Trophoblast cell (in vitro differentiated cells and primary cell): ENCODE measurements at regions not wholly inside any gene's neighbourhood (a gene's known extent, or its start where the extent isn't known, plus 50 kb on each side); places are given as distances from the start of the nearest gene placed in this dataset.
"Not testable (repeated sequence)": the region's sequence is repeated elsewhere in the genome, so short reads cannot be mapped to it uniquely, and the experiment has no call there.

Source experiments
- DNase-seq, 2 donors: peaks; one replicate each; pipeline ENCODE4 v3.0.0-alpha.2; 2016
- H2AFZ ChIP-seq: 2 replicates; pipeline ENCODE4 v1.6.1; 2013; ENCODE audit warnings: low read length, moderate library complexity, mild to moderate bottlenecking; ENCODE audit not compliant: insufficient read depth, poor library complexity
- H2AK5ac ChIP-seq: 2 replicates; pipeline ENCODE4 v1.6.1; 2013; ENCODE audit warnings: mild to moderate bottlenecking, low read length
- H2BK120ac ChIP-seq: 2 replicates; pipeline ENCODE4 v1.6.1; 2013; ENCODE audit warnings: low read length, mild to moderate bottlenecking, moderate library complexity; ENCODE audit not compliant: insufficient read depth, poor library complexity
- H2BK12ac ChIP-seq: 2 replicates; pipeline ENCODE4 v1.6.1; 2013; ENCODE audit warnings: mild to moderate bottlenecking, low read length, moderate library complexity
- H2BK5ac ChIP-seq: 2 replicates; pipeline ENCODE4 v1.6.1; 2013; ENCODE audit warnings: low read length, low read depth, moderate library complexity, mild to moderate bottlenecking; ENCODE audit not compliant: poor library complexity
- H3K14ac ChIP-seq: 2 replicates; pipeline ENCODE4 v1.6.1; 2013; ENCODE audit warnings: mild to moderate bottlenecking, low read length
- H3K18ac ChIP-seq: 2 replicates; pipeline ENCODE4 v1.6.1; 2013; ENCODE audit warnings: mild to moderate bottlenecking, low read length
- H3K23ac ChIP-seq: 2 replicates; pipeline ENCODE4 v1.6.1; 2013; ENCODE audit warnings: low read length
- H3K27ac ChIP-seq: 2 replicates; pipeline ENCODE4 v1.5.1; 2013; ENCODE audit warnings: low read depth, mild to moderate bottlenecking, inconsistent platforms, low read length, moderate library complexity
- H3K27me3 ChIP-seq: 2 replicates; pipeline ENCODE4 v1.6.1; 2013; ENCODE audit warnings: inconsistent platforms, mild to moderate bottlenecking, low read length, moderate library complexity; ENCODE audit not compliant: insufficient read depth
- H3K36me3 ChIP-seq, 2 experiments: 1 replicate in 1 of 2; 2 replicates in 1 of 2; pipeline ENCODE4 v1.6.1; 2013; ENCODE audit warnings: low read length in 2 of 2, mild to moderate bottlenecking in 2 of 2, moderate library complexity in 1 of 2; ENCODE audit not compliant: insufficient read depth in 2 of 2, control insufficient read depth in 1 of 2
- H3K4ac ChIP-seq: 2 replicates; pipeline ENCODE4 v1.6.1; 2013; ENCODE audit warnings: low read depth, mild to moderate bottlenecking, low read length, moderate library complexity
- H3K4me1 ChIP-seq, 2 experiments: 1 replicate in 1 of 2; 2 replicates in 1 of 2; pipeline ENCODE4 v1.6.1; 2013; ENCODE audit warnings: low read length in 2 of 2, mild to moderate bottlenecking in 2 of 2, moderate library complexity in 1 of 2; ENCODE audit not compliant: insufficient read depth in 2 of 2, control insufficient read depth in 1 of 2
- H3K4me2 ChIP-seq: 2 replicates; pipeline ENCODE4 v1.6.1; 2013; ENCODE audit warnings: inconsistent platforms, mild to moderate bottlenecking, low read length, moderate library complexity
- H3K4me3 ChIP-seq: 2 replicates; pipeline ENCODE4 v1.5.1; 2013; ENCODE audit warnings: mild to moderate bottlenecking, low read depth, low read length, inconsistent platforms
- H3K79me1 ChIP-seq: one replicate; pipeline ENCODE4 v1.6.1; 2013; ENCODE audit warnings: low read length
- H3K79me2 ChIP-seq: 2 replicates; pipeline ENCODE4 v1.6.1; 2013; ENCODE audit warnings: low read length, mild to moderate bottlenecking; ENCODE audit not compliant: control insufficient read depth, insufficient read depth, poor library complexity
- H3K9ac ChIP-seq: 2 replicates; pipeline ENCODE4 v1.6.1; 2013; ENCODE audit warnings: mild to moderate bottlenecking, low read length
- H3K9me3 ChIP-seq: 2 replicates; pipeline ENCODE4 v1.6.1; 2013; ENCODE audit warnings: low read depth, mild to moderate bottlenecking, control low read depth, inconsistent platforms, low read length; ENCODE audit not compliant: insufficient read depth
- H4K12ac ChIP-seq: 2 replicates; pipeline ENCODE4 v1.6.1; 2013; ENCODE audit warnings: low read depth, mild to moderate bottlenecking, low read length, moderate library complexity
- H4K8ac ChIP-seq: 2 replicates; pipeline ENCODE4 v1.6.1; 2013; ENCODE audit warnings: low read depth, mild to moderate bottlenecking, low read length, moderate library complexity
- H4K91ac ChIP-seq: one replicate; pipeline ENCODE4 v1.6.1; 2013; ENCODE audit warnings: low read depth, mild to moderate bottlenecking, low read length, moderate library complexity
- WGBS: extraction: QIAGEN DNeasy Blood & Tissue Kit; methylation state at CpG from one replicate; pipeline ENCODE4 v1.1.7; 2013; ENCODE audit warnings: missing lambda C conversion rate; ENCODE audit not compliant: insufficient read length, insufficient coverage; ENCODE audit errors: extremely low coverage; 5-methylcytosine and 5-hydroxymethylcytosine counted together

DNA sequence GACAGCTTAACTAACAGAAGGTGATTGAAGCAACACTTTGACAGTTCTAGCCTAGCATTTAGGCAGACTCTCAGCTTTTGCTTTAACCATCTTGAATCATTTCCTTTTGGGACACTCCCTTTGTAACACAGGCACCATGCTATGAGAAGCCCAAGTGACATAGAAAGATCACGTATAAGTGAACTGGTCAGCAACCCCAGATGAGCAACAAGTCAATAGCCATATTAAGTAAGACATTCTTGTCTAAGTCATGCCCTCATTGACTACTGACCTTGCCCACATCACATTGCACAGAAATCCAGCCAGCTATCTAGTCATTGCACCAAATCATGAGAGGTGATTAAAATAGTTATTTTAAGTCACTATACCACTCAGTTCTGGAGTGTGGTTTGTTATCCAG is 476.8 kb downstream of the TRHDE start:
- H2BK12ac ChIP-seq, result no peak overlapping the region
- H3K9me3 ChIP-seq, result no peaks in the 10 kb centered on the region
- H2BK120ac ChIP-seq, result no peak overlapping the region
- H3K27ac ChIP-seq, result no peak overlapping the region
- no peak overlapping the region for H3K4ac ChIP-seq
- no peaks in the 10 kb centered on the region for H3K36me3 ChIP-seq
- H2BK5ac ChIP-seq, result peak overlapping the region; percentile 13
- H3K79me1 ChIP-seq, result no peaks in the 10 kb centered on the region
- no peaks in the 10 kb centered on the region for H3K4me1 ChIP-seq
- H3K9ac ChIP-seq, result no peak overlapping the region
- no CpG with 5 or more reads among the region's 1 CpG for WGBS
- no peak for DNase-seq
- H3K4me3 ChIP-seq, result no peak overlapping the region
- no peaks in the 10 kb centered on the region for H3K27me3 ChIP-seq
- H3K18ac ChIP-seq, result no peak overlapping the region
- no peaks in the 10 kb centered on the region for H3K79me2 ChIP-seq
- no peak overlapping the region for H2AK5ac ChIP-seq
- H3K23ac ChIP-seq, result no peak overlapping the region
- no peak overlapping the region for H4K12ac ChIP-seq
- H3K4me2 ChIP-seq, result no peak overlapping the region
- H4K91ac ChIP-seq, result no peak overlapping the region
- H2AFZ ChIP-seq, result no peak overlapping the region
- H3K14ac ChIP-seq, result no peak overlapping the region
- no peak overlapping the region for H4K8ac ChIP-seq

DNA sequence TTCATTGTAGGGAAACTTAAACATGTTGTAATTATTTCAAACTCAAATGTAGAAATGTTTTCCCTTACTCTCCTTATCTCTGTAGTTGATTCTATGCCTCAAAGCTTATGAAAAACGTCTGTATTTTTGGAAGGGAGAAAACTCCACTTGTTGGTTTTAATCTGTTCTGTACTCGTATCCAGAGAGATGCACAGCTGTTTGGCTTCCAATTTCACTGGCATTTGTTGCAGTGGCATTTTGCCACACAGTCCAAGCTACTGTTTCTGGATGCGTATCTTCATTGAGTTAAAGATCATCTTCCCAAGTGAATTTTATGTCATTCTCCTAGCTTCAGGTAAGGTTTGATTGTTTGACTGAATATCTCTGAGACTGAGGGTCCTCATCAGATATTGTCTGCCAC is 481.4 kb downstream of the TRHDE start:
- Histone ChIP-seq H2BK5ac (no peak overlapping the region), H3K4ac (no peak overlapping the region), H4K91ac (no peak overlapping the region), H3K9me3 (peaks cover 10% of the 10 kb centered on the region), H3K9ac (no peak overlapping the region), H3K27ac (no peak overlapping the region), H3K79me2 (no peaks in the 10 kb centered on the region), H3K4me2 (no peak overlapping the region), H2BK120ac (no peak overlapping the region), H3K23ac (no peak overlapping the region), H3K27me3 (no peaks in the 10 kb centered on the region), H2AFZ (no peak overlapping the region), H2BK12ac (no peak overlapping the region), H4K8ac (no peak overlapping the region), H3K18ac (no peak overlapping the region), H2AK5ac (no peak overlapping the region), H3K36me3 (no peaks in the 10 kb centered on the region), H3K4me1 (no peaks in the 10 kb centered on the region), H3K14ac (no peak overlapping the region), H3K4me3 (no peak overlapping the region), H4K12ac (no peak overlapping the region), H3K79me1 (no peaks in the 10 kb centered on the region)
- WGBS, result no CpG with 5 or more reads among the region's 3 CpGs
- no peak for DNase-seq

DNA sequence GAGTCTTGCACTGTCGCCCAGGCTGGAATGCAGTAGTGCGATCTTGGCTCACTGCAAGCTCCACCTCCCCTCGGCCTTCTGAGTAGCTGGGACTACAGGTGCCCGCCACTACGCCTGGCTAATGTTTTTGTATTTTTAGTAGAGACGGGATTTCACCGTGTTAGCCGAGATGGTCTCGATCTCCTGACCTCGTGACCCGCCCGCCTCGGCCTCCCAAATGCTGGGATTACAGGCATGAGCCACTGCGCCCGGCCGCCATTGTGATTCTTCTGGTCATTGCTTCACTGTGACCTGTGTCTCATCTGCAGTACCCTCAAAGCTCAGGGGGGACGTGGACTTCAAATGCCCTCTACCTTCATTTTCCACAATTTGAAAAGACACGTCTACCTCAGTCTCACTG is 481.9 kb downstream of the TRHDE start:
- H3K9ac ChIP-seq, H3K4me2 ChIP-seq, H4K8ac ChIP-seq, H4K91ac ChIP-seq, H2BK120ac ChIP-seq, H3K23ac ChIP-seq, H3K36me3 ChIP-seq, H3K4ac ChIP-seq, H2BK12ac ChIP-seq, H2AK5ac ChIP-seq, H3K79me2 ChIP-seq, H3K14ac ChIP-seq, H4K12ac ChIP-seq, H3K4me1 ChIP-seq, H3K4me3 ChIP-seq, H3K9me3 ChIP-seq, H2BK5ac ChIP-seq, DNase-seq, H3K18ac ChIP-seq, H3K27ac ChIP-seq, H2AFZ ChIP-seq, H3K79me1 ChIP-seq, H3K27me3 ChIP-seq: not testable (repeated sequence)
- no CpG with 5 or more reads among the region's 18 CpGs for WGBS

DNA sequence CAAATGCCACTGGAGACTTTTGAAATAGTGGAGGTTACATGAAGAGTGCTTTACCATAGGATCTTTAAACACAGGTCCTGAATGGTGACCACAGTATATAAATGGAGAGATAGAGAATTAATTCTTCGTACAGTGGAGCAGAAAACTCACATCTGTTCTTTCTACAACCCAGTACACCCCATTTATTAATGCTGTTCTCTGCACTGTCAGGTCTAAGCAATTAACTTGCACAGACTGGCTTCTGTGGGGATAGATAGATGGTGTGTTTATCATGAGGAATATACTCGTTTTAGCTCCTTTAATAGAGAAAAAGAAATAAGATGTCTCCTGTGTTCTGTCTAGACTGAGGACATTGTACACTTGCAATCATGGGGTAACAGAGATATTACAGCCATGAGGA is 494.3 kb downstream of the TRHDE start:
- no CpG with 5 or more reads among the region's 2 CpGs for WGBS
- H3K79me2 ChIP-seq, result no peaks in the 10 kb centered on the region
- no peak overlapping the region for H4K8ac ChIP-seq
- H3K79me1 ChIP-seq, result no peaks in the 10 kb centered on the region
- no peak for DNase-seq
- no peak overlapping the region for H3K27ac ChIP-seq
- no peak overlapping the region for H3K18ac ChIP-seq
- no peak overlapping the region for H4K12ac ChIP-seq
- H4K91ac ChIP-seq, result no peak overlapping the region
- H3K9me3 ChIP-seq, result no peaks in the 10 kb centered on the region
- H3K23ac ChIP-seq, result no peak overlapping the region
- no peak overlapping the region for H2AFZ ChIP-seq
- no peaks in the 10 kb centered on the region for H3K36me3 ChIP-seq
- H3K4ac ChIP-seq, result no peak overlapping the region
- no peaks in the 10 kb centered on the region for H3K27me3 ChIP-seq
- H3K4me3 ChIP-seq, result no peak overlapping the region
- H2BK120ac ChIP-seq, result no peak overlapping the region
- H2AK5ac ChIP-seq, result no peak overlapping the region
- no peak overlapping the region for H3K14ac ChIP-seq
- no peak overlapping the region for H2BK5ac ChIP-seq
- no peak overlapping the region for H2BK12ac ChIP-seq
- no peaks in the 10 kb centered on the region for H3K4me1 ChIP-seq
- H3K9ac ChIP-seq, result no peak overlapping the region
- no peak overlapping the region for H3K4me2 ChIP-seq

DNA sequence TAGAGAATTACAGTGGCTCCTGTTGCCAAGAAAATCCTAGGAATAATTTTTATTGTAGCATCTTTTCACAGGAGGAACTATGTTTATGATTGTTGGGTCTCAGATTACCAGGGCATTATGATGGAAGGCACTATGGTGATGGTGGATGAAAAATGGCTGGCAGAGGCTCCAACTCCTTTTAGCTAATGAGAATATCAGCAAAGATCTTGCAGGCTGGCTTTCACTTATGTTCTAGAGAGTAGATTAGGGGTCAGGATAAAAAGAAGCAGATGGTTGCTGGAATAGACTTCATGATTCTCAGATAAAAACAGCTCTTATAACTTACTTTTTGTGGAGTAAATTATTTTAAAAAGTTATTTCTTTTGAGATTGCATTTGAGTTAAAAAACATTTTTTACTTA is 501.9 kb downstream of the TRHDE start:
- no peak overlapping the region for H4K91ac ChIP-seq
- no peak overlapping the region for H3K18ac ChIP-seq
- no peaks in the 10 kb centered on the region for H3K79me2 ChIP-seq
- H2AFZ ChIP-seq, result no peak overlapping the region
- no peak overlapping the region for H3K27ac ChIP-seq
- no peak overlapping the region for H4K12ac ChIP-seq
- no peak overlapping the region for H3K23ac ChIP-seq
- no peaks in the 10 kb centered on the region for H3K4me1 ChIP-seq
- no peaks in the 10 kb centered on the region for H3K9me3 ChIP-seq
- H2BK12ac ChIP-seq, result no peak overlapping the region
- no peak for DNase-seq
- no peak overlapping the region for H4K8ac ChIP-seq
- H3K4me2 ChIP-seq, result no peak overlapping the region
- no peak overlapping the region for H2BK5ac ChIP-seq
- H3K9ac ChIP-seq, result no peak overlapping the region
- H2BK120ac ChIP-seq, result no peak overlapping the region
- H3K79me1 ChIP-seq, result no peaks in the 10 kb centered on the region
- no peak overlapping the region for H2AK5ac ChIP-seq
- no peaks in the 10 kb centered on the region for H3K27me3 ChIP-seq
- H3K14ac ChIP-seq, result no peak overlapping the region
- no peak overlapping the region for H3K4me3 ChIP-seq
- H3K4ac ChIP-seq, result no peak overlapping the region
- no peaks in the 10 kb centered on the region for H3K36me3 ChIP-seq
